GM12891 (cell line): ENCODE measurements at regions not wholly inside any gene's neighbourhood (a gene's known extent, or its start where the extent isn't known, plus 50 kb on each side); places are given as distances from the start of the nearest gene placed in this dataset.

ENCODE experiments used
- POLR2A ChIP-seq: IDR thresholded peaks from 2 replicates; pipeline ENCODE4 v1.6.1; 2011; ENCODE audit warnings: low read depth, low read length, control low read depth
- POLR2AphosphoS5 ChIP-seq: IDR thresholded peaks from 2 replicates; pipeline ENCODE4 v1.6.1; 2011; ENCODE audit warnings: low read depth, low read length, control low read depth
- TAF1 ChIP-seq: IDR thresholded peaks from 2 replicates; pipeline ENCODE4 v1.6.1; 2011; ENCODE audit warnings: low read depth, low read length, control low read depth

GRCh38 chr21:28277324-28277723 lies 715.4 kb downstream of the LTN1 start:
- TF ChIP-seq TAF1 (no peak), POLR2AphosphoS5 (no peak), POLR2A (no peak)
